ENCODE measurements at regions not wholly inside any gene's neighbourhood (a gene's known extent, or its start where the extent isn't known, plus 50 kb on each side); places are given as distances from the start of the nearest gene placed in this dataset.

DNA sequence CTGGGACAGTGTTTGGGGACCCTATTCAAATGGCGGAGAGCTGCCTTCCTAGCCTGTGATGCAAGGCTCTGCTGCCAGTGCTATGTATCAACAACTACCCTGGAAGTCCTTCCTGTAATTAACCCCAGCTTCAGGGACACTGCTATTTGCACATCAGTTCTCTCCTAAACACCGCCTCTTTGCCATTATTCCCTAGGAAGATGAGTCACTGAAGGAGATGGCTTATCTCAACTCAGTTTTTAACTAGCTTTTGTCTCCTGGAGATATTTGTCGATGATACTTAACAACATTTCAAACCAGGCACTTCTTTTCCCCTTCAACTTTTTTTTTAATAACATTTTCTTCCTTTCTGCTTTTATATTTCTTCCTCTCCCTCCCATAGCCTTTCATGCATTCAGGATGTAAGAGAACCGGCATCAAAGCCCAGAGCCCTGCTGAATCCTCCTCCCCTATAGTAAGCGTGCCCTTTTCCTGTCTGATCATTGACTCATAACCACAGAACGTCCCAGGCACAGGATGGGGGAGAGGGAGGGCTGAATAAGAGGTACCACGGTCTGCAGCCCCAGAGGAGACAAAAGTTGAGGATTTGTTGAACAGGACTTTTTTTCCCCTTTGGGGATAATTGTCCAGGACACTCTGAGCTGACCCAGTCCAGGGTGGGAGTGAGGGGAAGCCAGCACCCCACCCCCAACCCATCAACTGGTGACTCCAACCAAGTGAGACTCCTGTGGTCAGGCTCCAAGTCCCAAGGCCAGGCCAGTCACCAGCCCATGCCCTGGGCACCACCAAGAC is 387.8 kb upstream of the SALL1 start:
- TF ChIP-seq CTCF (IDR thresholded peaks at IDR 0.05): no peak

- TF ChIP-seq CTCF (IDR thresholded peaks at IDR 0.05): no peak
These were observed 384.5 kb upstream of the SALL1 start for GRCh38 chr16:51535591-51535990.

- no peak for TF ChIP-seq CTCF (IDR thresholded peaks at IDR 0.05)
These were observed 381.5 kb upstream of the SALL1 start for GRCh38 chr16:51532551-51532950.

DNA sequence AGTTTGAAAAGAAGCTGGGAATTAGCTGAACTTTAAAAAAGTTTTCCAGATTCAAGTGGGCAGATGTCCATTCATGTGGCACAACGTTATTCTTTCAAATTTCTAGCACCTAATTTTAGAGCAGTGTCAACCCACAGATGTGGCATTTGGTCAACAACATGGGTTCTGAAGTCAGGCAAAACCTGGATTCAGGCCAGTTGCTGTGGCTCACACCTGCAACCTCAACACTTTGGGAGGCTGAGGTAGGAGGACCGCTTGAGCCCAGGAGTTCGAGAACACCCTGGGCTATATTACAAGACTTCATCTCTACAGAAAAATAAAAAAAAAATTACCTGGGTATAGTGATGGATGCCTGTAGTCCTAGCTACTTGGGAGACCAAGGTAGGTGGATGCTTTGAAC is 380.2 kb upstream of the SALL1 start:
- TF ChIP-seq CTCF (IDR thresholded peaks at IDR 0.05): no peak

GRCh38 chr16:51527349-51527748 is 376.3 kb upstream of the SALL1 start:
- TF ChIP-seq CTCF (IDR thresholded peaks at IDR 0.05): no peak

- TF ChIP-seq CTCF (IDR thresholded peaks at IDR 0.05): no peak
These were observed 375.6 kb upstream of the SALL1 start for GRCh38 chr16:51526621-51527020.

DNA sequence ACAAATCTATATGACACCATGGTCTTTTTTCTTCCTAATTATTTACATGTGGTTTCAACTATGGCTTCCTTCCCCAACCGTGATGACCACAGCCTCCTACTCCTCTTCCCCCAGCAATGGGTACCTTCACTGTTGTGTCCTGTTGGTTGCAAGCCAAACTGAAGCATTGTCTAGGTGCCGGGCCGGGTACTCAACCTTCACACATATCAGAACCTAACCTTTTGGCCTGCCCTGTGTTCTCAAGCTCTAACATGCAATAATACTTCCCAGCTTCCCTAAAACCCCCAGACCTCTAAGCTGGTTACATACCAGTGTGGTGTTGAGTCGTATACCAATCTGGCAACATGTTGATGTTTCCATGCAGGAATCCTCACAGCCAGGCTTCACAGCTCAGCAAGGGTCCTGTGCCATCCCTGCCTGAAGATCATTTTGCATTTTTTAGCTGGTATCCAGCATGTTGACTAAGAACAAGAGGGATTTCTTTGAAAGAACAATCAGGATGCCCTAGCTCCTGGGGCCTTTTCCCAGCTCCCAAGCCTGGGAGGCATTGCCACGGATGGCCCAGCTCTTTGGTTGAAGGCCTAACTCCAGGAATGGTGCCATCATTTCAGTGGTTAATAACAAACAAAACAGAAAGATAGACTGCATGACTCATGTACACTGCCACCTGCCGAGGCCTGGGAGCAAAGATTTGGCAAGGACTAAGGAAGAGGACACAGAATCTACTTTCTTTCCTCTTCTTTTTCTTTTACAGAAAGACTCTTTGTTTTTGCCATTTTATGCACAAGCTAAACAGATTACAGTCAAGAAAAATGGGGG is 373.7 kb upstream of the SALL1 start:
- TF ChIP-seq CTCF (IDR thresholded peaks at IDR 0.05): peak; percentile 19; the same call in 1 of the 2 replicates

Data from LNCAP (cell line).